ENCODE measurements at regions not wholly inside any gene's neighbourhood (a gene's known extent, or its start where the extent isn't known, plus 50 kb on each side); places are given as distances from the start of the nearest gene placed in this dataset.

GRCh38 chr11:116422956-116423600, 349.7 kb downstream of the BUD13 start:
- in situ Hi-C loops (cut with HindIII; ENCODE audit: low sequenced_read_pairs) = no loop called here
- H3K4me3 ChIP-seq (ENCODE audit: low read depth, low read length) = no peak overlapping the region

GRCh38 chr11:116422556-116422955, 350.2 kb downstream of the BUD13 start:
- DNase-seq (ENCODE audit: low read depth) = no peak
- in situ Hi-C loops (cut with HindIII; ENCODE audit: low sequenced_read_pairs) = no loop called here
- no peak overlapping the region for H3K4me3 ChIP-seq (ENCODE audit: low read depth, low read length)
- TF ChIP-seq CTCF (IDR thresholded peaks at IDR 0.05; ENCODE audit: low read depth, low read length, missing control alignments) = no peak

More at GRCh38 chr11:116422956-116423600, 349.7 kb downstream of the BUD13 start:
- no peak for TF ChIP-seq CTCF (IDR thresholded peaks at IDR 0.05; ENCODE audit: low read depth, low read length, missing control alignments)
- DNase-seq (ENCODE audit: low read depth) = no peak

GRCh38 chr11:116421529-116422185, 351.1 kb downstream of the BUD13 start:
- H3K4me3 ChIP-seq (ENCODE audit: low read depth, low read length) = no peak overlapping the region
- DNase-seq (ENCODE audit: low read depth) = no peak
- no peak for TF ChIP-seq CTCF (IDR thresholded peaks at IDR 0.05; ENCODE audit: low read depth, low read length, missing control alignments)
- in situ Hi-C loops (cut with HindIII; ENCODE audit: low sequenced_read_pairs) = no loop called here

- in situ Hi-C loops (cut with HindIII; ENCODE audit: low sequenced_read_pairs) = no loop called here
- TF ChIP-seq CTCF (IDR thresholded peaks at IDR 0.05; ENCODE audit: low read depth, low read length, missing control alignments) = no peak
- H3K4me3 ChIP-seq (ENCODE audit: low read depth, low read length) = no peak overlapping the region
- no peak for DNase-seq (ENCODE audit: low read depth)
Measured at GRCh38 chr11:116420770-116421528, 351.8 kb downstream of the BUD13 start.

- TF ChIP-seq CTCF (IDR thresholded peaks at IDR 0.05; ENCODE audit: low read depth, low read length, missing control alignments) = no peak
- in situ Hi-C loops (cut with HindIII; ENCODE audit: low sequenced_read_pairs) = no loop called here
- no peak overlapping the region for H3K4me3 ChIP-seq (ENCODE audit: low read depth, low read length)
- DNase-seq (ENCODE audit: low read depth) = no peak
Measured at GRCh38 chr11:116420030-116420429, 352.8 kb downstream of the BUD13 start.

- in situ Hi-C loops (cut with HindIII; ENCODE audit: low sequenced_read_pairs) = no loop called here
- no peak overlapping the region for H3K4me3 ChIP-seq (ENCODE audit: low read depth, low read length)
- DNase-seq (ENCODE audit: low read depth) = no peak
- TF ChIP-seq CTCF (IDR thresholded peaks at IDR 0.05; ENCODE audit: low read depth, low read length, missing control alignments) = no peak
Measured at GRCh38 chr11:116418388-116419041, 354.3 kb downstream of the BUD13 start.
